ENCODE measurements at regions not wholly inside any gene's neighbourhood (a gene's known extent, or its start where the extent isn't known, plus 50 kb on each side); places are given as distances from the start of the nearest gene placed in this dataset.
"Not testable (repeated sequence)": the region's sequence is repeated elsewhere in the genome, so short reads cannot be mapped to it uniquely, and the experiment has no call there.

GRCh38 chr6:147930745-147931144 is 411.9 kb upstream of the SASH1 start:
- no peak for DNase-seq

GRCh38 chr6:147933224-147933623 is 409.4 kb upstream of the SASH1 start:
- DNase-seq = no peak

DNA sequence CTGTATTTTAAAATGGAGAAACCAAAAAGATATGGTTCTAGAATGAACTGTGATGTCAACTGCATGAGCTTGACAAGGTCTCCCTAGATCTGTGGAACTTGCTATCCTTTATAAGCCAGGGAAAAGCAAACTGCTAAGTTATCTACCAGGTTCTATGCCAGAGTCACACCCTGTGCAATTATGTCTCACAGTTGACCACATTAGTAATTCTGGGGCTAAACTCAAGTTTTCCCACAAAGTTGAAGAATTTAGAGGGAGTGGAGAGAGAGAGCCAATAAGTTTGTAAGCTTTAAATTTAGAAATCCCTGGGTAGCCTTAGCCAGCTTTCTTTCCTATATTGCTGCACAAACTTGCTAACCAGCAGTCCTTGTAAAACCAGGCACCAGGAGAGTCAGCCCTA is 407.0 kb upstream of the SASH1 start:
- no peak for DNase-seq

- no peak for DNase-seq
Measured at GRCh38 chr6:147936703-147937470, 405.8 kb upstream of the SASH1 start.

DNA sequence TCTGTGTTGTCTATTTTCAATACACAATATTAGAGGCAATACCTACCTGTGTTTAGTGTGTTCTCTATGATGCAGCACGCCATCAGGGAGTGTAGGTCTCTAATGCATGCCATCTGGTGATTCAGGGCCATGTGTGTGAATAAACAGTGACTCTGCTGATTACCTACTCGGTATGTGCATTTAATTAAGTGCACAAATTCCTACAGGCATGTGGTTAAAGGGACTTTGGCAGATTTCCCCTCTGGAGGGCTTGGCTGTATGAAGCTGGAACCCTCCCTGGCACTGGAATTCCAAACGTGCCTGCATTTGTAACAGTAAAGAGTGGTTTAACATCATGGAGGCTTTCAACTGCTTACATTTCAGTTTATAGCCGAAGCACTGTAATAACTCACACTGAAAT is 401.5 kb upstream of the SASH1 start:
- DNase-seq = no peak

DNA sequence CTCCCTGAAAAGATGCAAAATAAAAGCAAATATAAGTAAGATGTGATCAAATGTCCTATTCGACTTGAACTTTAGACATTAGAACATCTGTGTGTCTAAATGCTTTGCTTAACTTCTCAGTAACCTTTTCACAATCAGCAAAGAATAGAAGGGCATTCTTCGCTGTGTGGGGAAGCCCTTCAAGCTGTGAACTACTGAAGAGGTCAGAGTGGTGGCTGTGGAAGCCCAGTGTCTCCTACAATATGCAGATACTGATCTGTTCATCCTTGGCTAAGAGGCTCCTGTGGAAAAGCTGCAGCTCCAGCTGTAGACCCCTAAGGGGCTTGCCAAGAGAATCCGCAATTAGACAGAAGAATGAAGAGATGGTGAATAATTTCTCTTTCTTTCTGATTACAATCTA is 400.3 kb upstream of the SASH1 start:
- DNase-seq = no peak

DNA sequence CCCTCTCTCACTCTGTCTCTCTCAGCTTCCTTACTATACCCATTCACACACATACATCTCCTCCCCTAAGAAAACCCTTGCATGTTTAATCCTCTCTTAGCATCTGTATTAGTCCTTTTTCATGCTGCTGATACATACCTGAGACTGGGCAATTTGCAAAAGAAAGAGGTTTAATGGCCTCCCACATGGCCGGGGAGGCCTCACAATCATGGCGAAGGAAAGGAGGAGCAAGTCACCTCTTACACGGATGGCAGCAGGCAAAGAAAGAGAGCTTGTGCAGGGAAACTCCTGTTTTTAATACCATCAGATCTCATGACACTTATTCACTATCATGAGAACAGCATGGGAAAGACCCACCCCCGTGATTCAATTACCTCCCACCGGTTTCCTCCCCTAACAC is 398.5 kb upstream of the SASH1 start:
- DNase-seq = no peak

DNA sequence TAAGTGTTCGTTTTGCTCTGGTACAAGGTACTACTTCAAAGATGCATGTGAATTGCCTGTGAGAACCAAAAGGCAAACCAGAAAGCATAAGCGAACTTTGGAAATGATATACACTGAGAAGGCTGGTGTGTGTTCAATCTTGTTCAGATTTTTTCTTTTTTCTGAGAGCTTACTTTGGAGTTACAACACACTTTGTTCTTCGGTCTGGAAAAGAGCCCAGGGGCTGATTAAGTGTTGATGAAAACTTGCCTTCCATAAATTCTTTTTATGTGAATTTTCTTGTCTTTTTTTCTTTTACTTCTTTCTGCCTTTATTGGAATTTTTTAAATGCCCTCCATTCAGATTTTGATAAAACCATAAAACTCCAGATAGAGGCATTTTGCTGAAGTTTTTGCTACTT is 395.1 kb upstream of the SASH1 start:
- DNase-seq = no peak

GRCh38 chr6:147949981-147950622 is 392.5 kb upstream of the SASH1 start:
- DNase-seq = no peak

DNA sequence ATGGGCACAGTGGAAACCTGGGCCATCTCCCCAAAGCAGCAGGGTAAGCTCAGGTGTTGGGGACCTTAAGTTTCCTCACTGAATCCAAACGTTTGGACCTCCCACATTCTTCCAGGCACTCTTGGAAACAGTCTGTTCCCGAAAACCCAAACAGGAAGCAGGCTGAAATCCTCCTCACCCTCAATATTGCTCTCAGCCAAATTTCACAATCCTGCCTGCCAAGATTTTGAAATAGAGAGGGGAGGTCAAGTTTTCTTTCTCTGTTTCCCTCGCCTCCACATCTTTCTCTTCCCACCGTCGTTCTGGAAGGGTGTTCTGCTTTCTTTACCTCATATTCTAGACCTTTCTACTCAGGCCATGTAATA is 392.0 kb upstream of the SASH1 start:
- no peak for DNase-seq

DNA sequence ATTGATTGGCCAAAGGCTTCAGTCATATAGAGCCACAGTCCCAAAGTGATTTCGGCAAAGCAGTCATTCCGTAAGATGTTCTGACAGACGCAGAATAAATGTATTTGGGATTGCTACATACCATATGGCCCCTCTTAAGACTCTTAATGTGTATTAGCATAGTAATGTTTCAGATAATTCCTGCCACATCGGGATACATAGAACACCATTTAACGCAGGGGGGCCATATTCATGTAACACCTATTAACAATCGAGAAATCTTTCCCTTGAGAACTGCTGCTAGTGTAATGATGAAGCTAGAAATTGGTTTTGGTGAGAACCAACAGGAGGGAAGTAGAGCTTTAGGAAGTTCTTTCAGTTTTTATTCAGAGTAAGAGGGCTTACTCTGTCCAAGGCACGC is 390.9 kb upstream of the SASH1 start:
- DNase-seq = no peak

GRCh38 chr6:147954938-147955337 is 387.7 kb upstream of the SASH1 start:
- no peak for DNase-seq

- DNase-seq = no peak
Measured at GRCh38 chr6:147958683-147959082, 384.0 kb upstream of the SASH1 start.

DNA sequence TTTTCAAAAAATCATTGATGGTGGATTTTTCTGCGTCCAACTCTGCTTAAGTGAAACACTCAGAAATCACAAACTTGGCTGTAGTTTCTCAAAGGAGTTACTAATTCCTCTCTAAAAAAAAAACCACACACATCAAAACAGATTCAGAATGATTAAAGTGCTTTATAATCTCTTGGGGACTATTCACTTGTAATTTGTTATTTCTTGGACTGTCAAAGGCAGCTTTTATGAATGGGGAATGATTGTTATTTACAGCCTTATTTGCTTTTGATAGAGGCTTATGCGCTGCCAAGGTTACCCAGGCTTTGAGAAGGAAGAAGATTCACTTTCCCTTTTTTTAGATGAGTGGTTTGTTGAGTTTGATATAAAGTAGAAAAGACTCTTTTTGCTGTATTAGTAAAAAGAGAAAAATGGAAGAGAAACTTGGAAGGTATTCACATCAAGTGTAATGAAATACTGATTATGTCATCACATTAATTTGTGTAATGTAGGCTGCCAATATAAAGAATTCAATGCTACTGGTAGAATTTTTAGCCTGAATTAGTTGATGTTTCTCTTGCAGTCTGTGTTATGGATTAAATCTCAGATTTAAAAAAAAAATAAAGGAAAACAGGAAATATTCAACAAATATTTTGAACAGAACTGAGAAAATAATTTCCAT is 381.0 kb upstream of the SASH1 start:
- no peak for DNase-seq

GRCh38 chr6:147965448-147965847 is 377.2 kb upstream of the SASH1 start:
- not testable (repeated sequence) for DNase-seq

GRCh38 chr6:147970970-147971369 is 371.7 kb upstream of the SASH1 start:
- DNase-seq = no peak

DNA sequence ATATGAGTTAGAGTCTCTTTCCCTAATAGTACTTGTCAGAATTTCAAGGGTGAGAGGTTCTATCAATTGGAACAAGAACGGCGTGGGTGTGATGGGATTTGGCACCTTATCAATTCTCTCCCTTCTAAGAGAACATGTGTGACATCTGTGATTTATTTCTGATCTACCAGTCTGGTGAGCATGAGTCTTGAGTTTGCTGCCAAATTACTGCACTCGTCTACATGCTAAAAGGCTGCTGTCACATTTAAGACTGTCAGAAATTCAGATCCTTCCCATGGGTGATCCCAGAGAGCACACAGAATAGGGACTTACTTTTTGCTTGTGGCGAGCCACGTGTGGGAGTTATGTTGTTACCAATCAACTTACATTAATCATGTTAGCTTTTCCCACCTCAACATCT is 370.2 kb upstream of the SASH1 start:
- no peak for DNase-seq

DNA sequence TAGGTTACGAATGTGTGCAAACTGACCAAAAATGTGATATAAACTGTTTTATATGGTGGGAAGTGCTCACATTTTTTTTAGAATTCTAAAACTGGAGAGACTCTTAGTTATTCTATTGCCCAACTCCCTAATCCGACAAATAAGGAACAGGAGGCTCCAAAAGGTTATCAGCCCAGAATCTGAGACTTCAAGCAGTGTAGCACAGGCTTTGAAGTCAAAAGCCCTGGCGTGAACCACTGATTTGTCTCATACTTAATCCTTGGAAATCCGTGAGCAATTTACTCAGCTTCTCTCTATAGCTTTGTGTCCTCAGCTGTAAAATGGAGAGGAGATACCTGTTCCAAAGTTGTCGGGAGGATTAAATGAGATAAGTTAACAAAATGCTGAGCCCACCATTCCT is 368.8 kb upstream of the SASH1 start:
- DNase-seq = no peak

DNA sequence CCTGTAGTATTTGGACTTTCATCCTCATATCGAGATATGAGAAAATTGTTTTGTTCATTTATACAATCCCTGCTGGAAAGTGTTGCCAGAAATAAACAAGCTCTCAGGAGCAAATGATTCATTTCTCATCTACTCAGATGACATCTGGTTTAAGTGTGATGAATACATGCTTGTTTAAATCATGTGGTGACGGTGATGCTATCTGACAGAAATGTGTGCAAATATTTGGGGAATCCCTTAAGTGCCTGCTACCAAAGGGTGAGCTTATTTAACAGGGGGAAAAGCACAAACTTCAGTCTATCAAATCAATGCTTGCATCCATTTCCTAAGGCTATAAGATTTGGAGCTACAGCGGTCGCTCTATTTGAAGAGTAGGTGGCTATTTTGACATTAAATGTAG is 368.3 kb upstream of the SASH1 start:
- no peak for DNase-seq

DNA sequence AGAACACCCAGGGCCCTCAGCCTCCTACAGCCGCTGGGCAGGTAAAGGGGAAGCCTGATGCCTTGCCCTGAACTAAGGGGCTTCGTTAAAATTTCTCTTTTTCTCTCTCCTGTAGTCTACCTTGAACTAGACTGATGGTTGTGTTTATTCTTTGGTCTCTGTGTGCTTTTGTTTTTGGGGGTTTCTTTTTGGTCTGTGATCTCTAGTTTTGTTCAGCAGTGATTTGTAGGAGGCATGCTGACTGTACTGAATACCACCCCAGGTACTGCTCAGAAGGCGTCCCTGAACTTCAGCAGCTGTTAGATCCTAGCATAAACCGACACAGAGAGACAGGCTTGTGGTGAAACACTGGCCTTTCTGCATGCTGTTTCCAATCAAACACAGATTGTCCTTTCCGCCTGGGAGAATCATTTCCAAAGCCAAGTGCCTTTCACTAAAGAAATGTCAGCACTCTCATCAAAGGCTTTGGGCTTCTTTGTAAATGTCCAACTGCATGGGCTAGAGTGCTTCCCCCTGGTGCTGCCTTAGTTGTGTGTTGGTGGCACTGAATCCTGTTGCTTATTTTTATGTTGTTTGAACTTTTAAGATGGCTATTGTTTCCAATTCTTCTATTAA is 364.7 kb upstream of the SASH1 start:
- DNase-seq = no peak

DNA sequence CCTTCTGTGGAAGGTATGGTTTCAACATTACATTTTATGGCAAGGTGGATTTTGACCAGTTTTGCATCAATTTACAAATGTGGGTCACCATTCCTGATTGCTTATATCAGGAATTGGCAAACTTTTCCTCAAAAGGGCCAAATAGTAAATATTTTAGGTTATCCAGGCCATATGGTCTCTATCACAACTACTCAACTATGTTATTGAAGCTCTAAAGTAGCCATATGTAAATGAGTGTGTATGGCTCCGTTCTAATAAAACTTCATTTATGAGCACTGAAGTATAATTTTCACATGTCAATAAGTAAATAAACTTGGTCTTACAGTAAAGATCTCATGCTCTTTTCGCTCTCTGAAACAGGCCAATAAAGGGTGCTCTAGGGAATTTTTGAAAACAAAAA is 362.7 kb upstream of the SASH1 start:
- no peak for DNase-seq

- no peak for DNase-seq
Measured at GRCh38 chr6:147983581-147984366, 358.9 kb upstream of the SASH1 start.

DNA sequence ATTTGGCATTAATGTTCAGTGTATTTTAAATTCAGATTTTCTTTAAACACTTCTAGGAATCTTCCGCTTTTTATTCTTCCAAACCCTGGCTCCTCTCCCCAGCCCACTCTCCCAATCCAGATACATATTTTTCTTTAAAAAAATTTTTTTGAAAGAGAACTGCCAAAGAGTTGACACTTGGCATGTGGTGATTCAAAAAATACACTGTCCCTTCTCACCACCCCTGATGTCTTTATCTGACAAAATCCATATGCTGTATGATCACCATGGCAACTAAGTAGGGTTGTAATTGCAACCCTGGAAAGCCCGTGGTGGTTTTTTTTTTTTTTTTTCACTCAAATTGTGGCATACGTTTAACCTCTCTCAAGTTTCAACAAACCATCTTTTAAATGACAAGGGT is 355.8 kb upstream of the SASH1 start:
- no peak for DNase-seq

Measured in CD4-positive, alpha-beta T cell treated with Interleukin-6 for 4 hours (primary cell).